HuH-7 (cell line): ENCODE measurements at regions not wholly inside any gene's neighbourhood (a gene's known extent, or its start where the extent isn't known, plus 50 kb on each side); places are given as distances from the start of the nearest gene placed in this dataset.
"Not testable (repeated sequence)": the region's sequence is repeated elsewhere in the genome, so short reads cannot be mapped to it uniquely, and the experiment has no call there.

Source experiments
- DNase-seq: peaks from one replicate; pipeline ENCODE4 v3.0.0; 2011; ENCODE audit warnings: low spot score

DNA sequence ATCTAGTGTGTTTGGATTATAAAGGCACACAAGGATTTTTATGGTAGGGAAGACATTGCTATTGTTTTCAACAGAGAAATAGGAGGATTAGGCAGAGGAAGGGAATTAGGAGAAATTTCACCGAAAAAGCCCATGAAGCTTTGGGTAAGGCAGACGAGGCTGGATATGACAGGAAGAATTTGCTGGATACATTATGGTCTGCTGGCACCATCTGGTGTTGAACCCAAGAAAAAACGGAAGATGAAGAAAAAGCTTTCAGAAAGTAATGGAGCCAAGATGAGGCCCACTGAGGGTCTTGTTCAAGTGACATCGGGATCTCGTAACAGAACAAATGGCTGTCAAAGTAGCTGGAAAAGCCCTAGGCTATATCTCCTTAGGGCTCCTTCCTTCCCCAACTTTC, 56.5 kb downstream of the OR2J2 start:
- no peak for DNase-seq

DNA sequence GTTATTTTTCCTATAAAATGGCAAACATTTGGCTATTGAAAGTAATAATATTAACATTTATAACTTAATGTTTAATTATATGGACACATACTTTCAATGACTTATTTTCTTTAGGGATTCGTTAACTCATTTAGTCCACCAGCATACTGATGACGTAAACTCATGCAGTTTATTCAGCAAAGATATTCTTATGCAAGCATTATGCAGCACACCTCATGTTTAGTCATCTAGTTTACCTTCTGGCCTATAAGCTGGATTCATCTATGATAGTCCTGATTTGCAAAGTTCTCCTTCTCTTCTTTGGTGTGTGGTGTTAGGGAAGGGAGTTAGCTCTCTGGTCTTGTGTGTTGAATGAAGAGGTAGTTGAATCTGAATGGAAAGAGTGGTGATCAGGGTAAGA, 60.0 kb downstream of the OR2J2 start:
- no peak for DNase-seq

DNA sequence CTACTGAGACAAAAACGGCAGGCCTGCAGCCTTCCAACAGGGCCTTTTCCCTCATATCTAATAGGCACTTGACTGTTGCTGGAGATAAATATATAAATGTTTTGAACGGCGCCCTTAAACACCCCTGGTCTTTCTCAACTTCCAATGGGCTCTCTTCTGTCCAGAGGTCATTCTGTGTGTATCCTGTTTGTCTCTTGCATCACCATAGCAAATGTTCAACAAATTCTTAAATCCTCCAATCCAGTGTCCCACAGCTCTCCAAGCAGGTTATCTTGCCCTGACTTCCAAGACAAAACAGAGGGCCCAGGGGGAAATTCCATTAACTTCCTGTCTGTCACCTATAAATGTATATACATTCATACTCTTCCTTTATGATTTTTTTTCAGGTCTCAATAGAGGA, 62.0 kb downstream of the OR2J2 start:
- peak; percentile 23 for DNase-seq

DNA sequence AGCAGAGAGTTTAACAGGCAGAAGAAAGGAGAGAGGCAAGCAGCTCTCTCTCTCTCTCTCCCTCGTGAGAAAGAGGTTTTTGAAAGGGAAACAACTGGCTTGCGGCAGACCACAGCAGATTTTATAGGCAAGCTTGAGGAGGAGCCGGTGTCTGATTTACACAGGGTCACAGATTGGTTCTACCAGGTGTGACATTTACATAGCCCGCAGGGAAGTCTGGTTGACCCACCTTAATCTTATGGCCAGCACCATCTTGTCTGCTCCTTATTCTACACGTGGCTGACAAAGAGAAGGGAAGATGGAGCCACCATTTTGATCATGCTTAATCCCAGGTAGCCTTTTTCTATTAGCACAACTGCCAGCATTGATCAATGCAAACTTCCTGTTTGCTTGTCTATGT, 65.4 kb downstream of the OR2J2 start:
- DNase-seq = no peak

DNA sequence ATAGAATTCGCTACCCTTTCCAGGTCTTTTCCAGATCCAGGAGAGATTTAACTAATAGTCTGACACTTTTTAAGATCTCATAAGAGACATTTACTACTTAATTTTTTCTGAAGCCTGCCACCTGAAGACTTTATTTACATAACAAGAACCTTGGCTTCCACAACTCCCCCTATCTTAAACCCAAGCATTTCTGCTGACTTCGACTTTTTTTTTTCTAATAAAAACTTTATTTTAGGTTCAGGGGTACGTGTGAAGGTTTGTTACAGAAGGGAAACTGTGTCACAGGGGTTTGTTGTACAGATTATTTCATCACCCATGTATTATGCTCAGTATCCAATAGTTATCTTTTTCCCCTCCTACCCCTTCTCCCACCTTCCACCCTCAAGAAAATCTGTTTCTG, 64.9 kb upstream of the OR14J1 start:
- DNase-seq = no peak

DNA sequence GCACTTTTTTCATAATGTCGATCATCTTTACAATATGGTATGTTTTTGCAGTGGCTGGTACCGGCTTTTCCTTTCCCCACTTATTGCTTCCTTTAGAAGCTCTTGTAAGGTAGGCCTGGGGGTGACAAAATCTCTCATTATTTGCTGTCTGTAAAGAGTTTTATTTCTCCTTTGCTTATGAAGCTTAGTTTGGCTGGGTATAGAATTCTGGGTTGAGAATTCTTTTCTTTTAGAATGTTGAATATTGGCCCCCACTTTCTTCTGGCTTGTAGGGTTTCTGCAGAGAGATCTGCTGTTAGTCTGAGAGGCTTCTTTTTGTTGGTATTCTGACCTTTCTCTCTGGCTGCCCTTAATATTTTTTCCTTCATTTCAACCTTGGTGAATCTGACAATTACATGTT, 58.5 kb upstream of the OR14J1 start:
- not testable (repeated sequence) for DNase-seq
